ENCODE measurements at regions not wholly inside any gene's neighbourhood (a gene's known extent, or its start where the extent isn't known, plus 50 kb on each side); places are given as distances from the start of the nearest gene placed in this dataset.

GRCh38 chr12:87376722-87377121 is 652.5 kb downstream of the C12orf50 start:
- H3K4me1 ChIP-seq (ENCODE audit: control insufficient read depth in 2 of 2, insufficient read depth in 2 of 2, low read length in 2 of 2): no peaks in the 10 kb centered on the region
- DNase-seq (no peak), ATAC-seq (ENCODE audit: low read depth) (no peak)
- POLR2A ChIA-PET: no interaction called here
- H3K9me3 ChIP-seq (ENCODE audit: control extremely low read depth in 1 of 3, control insufficient read depth in 2 of 3, insufficient read depth in 1 of 3, low read length in 2 of 3): peaks cover 0 to 2% (median 0%) of the 10 kb centered on the region in 3 donors
- no peaks in the 10 kb centered on the region for H4K20me1 ChIP-seq (ENCODE audit: control insufficient read depth, insufficient read depth, low read length, poor library complexity, severe bottlenecking)
- no peaks in the 10 kb centered on the region for H3K79me2 ChIP-seq (ENCODE audit: control insufficient read depth, insufficient read depth, low read length)
- TF ChIP-seq CTCF (IDR thresholded peaks at IDR 0.05): no peak
- TF ChIP-seq EZH2 (IDR thresholded peaks at IDR 0.05; ENCODE audit: borderline replicate concordance, insufficient read depth, low read depth, low read length, poor library complexity, severe bottlenecking): no peak
- Mint-ChIP-seq H3K27me3 (no peaks in the 10 kb centered on the region), H3K4me1 (peaks cover under 1% of the 10 kb centered on the region), H3K4me3 (no peak overlapping the region), H3K9me3 (ENCODE audit: insufficient read depth) (peaks cover 6% of the 10 kb centered on the region), H3K27ac (no peak overlapping the region)
- H3K27me3 ChIP-seq (replicated peaks in 1 of 4; ENCODE audit: control extremely low read depth in 1 of 4, control insufficient read depth in 3 of 4, insufficient read depth in 4 of 4, low read length in 3 of 4): no peaks in the 10 kb centered on the region
- H3K4me3 ChIP-seq (ENCODE audit: control extremely low read depth in 1 of 5, extremely low read depth in 1 of 5, insufficient read depth in 1 of 5, low read depth in 2 of 5, low read length in 4 of 5): no peak overlapping the region
- CTCF ChIA-PET: no interaction called here
- H3K27ac ChIP-seq (ENCODE audit: low read length in 2 of 2): no peak overlapping the region
- no peaks in the 10 kb centered on the region for H3K36me3 ChIP-seq (replicated peaks in 1 of 2; ENCODE audit: control extremely low read depth in 1 of 2, control insufficient read depth in 1 of 2, extremely low read depth in 1 of 2, insufficient read depth in 2 of 2, low read length in 1 of 2)
- H3K4me2 ChIP-seq (replicated peaks; ENCODE audit: low read depth, low read length, poor library complexity, severe bottlenecking): no peak overlapping the region
- no CpG with 5 or more reads among the region's 2 CpGs for WGBS (ENCODE audit: insufficient coverage)
- intact Hi-C loops (cut with micrococcal nuclease): no loop called here
- no peak overlapping the region for H3K9ac ChIP-seq (ENCODE audit: low read length)
- H2AFZ ChIP-seq (ENCODE audit: insufficient read depth, low read depth, low read length, poor library complexity, severe bottlenecking): no peak overlapping the region

- ChIA-PET POLR2A (no interaction called here), CTCF (interaction anchor here (0.5 kb wide), 1 partner anchor 564 kb away, joined by 4 read pairs; no protein-coding TSS in a partner anchor)
- Mint-ChIP-seq H3K27ac (no peak overlapping the region), H3K4me3 (no peak overlapping the region), H3K9me3 (ENCODE audit: insufficient read depth) (peaks cover under 1% of the 10 kb centered on the region), H3K4me1 (no peaks in the 10 kb centered on the region), H3K27me3 (no peaks in the 10 kb centered on the region)
- no peak overlapping the region for H2AFZ ChIP-seq (ENCODE audit: insufficient read depth, low read depth, low read length, poor library complexity, severe bottlenecking)
- H3K27me3 ChIP-seq (replicated peaks in 1 of 4; ENCODE audit: control extremely low read depth in 1 of 4, control insufficient read depth in 3 of 4, insufficient read depth in 4 of 4, low read length in 3 of 4): no peaks in the 10 kb centered on the region
- no peaks in the 10 kb centered on the region for H3K79me2 ChIP-seq (ENCODE audit: control insufficient read depth, insufficient read depth, low read length)
- intact Hi-C loops (cut with micrococcal nuclease): no loop called here
- H3K36me3 ChIP-seq (replicated peaks in 1 of 2; ENCODE audit: control extremely low read depth in 1 of 2, control insufficient read depth in 1 of 2, extremely low read depth in 1 of 2, insufficient read depth in 2 of 2, low read length in 1 of 2): no peaks in the 10 kb centered on the region
- no CpG with 5 or more reads among the region's 2 CpGs for WGBS (ENCODE audit: insufficient coverage)
- DNase-seq (no peak), ATAC-seq (ENCODE audit: low read depth) (no peak)
- H4K20me1 ChIP-seq (ENCODE audit: control insufficient read depth, insufficient read depth, low read length, poor library complexity, severe bottlenecking): no peaks in the 10 kb centered on the region
- H3K9me3 ChIP-seq (ENCODE audit: control extremely low read depth in 1 of 3, control insufficient read depth in 2 of 3, insufficient read depth in 1 of 3, low read length in 2 of 3): no peaks in the 10 kb centered on the region
- H3K27ac ChIP-seq (ENCODE audit: low read length in 2 of 2): no peak overlapping the region
- no peak overlapping the region for H3K4me3 ChIP-seq (ENCODE audit: control extremely low read depth in 1 of 5, extremely low read depth in 1 of 5, insufficient read depth in 1 of 5, low read depth in 2 of 5, low read length in 4 of 5)
- H3K4me1 ChIP-seq (ENCODE audit: control insufficient read depth in 2 of 2, insufficient read depth in 2 of 2, low read length in 2 of 2): no peaks in the 10 kb centered on the region
- no peak for TF ChIP-seq CTCF (IDR thresholded peaks at IDR 0.05)
- TF ChIP-seq EZH2 (IDR thresholded peaks at IDR 0.05; ENCODE audit: borderline replicate concordance, insufficient read depth, low read depth, low read length, poor library complexity, severe bottlenecking): no peak
- H3K9ac ChIP-seq (ENCODE audit: low read length): no peak overlapping the region
- no peak overlapping the region for H3K4me2 ChIP-seq (replicated peaks; ENCODE audit: low read depth, low read length, poor library complexity, severe bottlenecking)
These were observed 660.0 kb downstream of the C12orf50 start for GRCh38 chr12:87369161-87369560.

All from B cell (primary cell).